ENCODE measurements at regions not wholly inside any gene's neighbourhood (a gene's known extent, or its start where the extent isn't known, plus 50 kb on each side); places are given as distances from the start of the nearest gene placed in this dataset.

DNA sequence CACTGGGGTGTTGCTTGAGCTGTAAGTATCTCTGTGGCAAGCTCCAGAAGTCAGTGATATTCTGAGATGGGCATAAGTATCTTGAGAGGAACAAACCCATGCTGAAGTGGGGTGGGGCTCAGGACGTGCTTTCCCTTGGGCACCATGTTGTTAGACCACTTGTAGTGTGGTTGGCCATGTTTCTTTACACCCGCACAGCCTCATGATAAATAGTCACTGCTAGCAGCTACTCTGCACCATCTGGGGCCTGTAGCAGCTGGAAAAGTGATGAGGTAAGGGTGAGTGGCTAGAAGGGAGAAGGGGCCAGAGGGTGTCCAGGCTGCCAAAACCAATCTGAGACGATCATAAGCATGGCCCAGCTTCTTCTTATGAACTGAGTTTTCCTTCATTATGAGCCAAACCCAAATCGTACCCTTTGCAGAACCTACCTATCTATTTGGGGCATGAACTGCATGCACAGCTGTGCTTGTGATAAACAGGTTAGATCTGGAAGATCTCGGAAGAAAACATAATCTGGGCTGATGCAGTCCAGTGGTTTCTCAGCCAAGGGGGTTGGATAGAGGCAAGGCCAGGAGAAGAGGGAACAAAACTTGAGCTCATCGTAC is 91.9 kb upstream of the IRF2BP2 start:
- TF ChIP-seq, protein P1, sequence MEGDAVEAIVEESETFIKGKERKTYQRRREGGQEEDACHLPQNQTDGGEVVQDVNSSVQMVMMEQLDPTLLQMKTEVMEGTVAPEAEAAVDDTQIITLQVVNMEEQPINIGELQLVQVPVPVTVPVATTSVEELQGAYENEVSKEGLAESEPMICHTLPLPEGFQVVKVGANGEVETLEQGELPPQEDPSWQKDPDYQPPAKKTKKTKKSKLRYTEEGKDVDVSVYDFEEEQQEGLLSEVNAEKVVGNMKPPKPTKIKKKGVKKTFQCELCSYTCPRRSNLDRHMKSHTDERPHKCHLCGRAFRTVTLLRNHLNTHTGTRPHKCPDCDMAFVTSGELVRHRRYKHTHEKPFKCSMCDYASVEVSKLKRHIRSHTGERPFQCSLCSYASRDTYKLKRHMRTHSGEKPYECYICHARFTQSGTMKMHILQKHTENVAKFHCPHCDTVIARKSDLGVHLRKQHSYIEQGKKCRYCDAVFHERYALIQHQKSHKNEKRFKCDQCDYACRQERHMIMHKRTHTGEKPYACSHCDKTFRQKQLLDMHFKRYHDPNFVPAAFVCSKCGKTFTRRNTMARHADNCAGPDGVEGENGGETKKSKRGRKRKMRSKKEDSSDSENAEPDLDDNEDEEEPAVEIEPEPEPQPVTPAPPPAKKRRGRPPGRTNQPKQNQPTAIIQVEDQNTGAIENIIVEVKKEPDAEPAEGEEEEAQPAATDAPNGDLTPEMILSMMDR (IDR thresholded peaks at IDR 0.05) = no peak
- TF ChIP-seq POLR2AphosphoS5 (IDR thresholded peaks at IDR 0.05) (no peak), POLR2A (IDR thresholded peaks at IDR 0.05) (no peak), EP300 (IDR thresholded peaks at IDR 0.05) (no peak)
